GM18507 (cell line): ENCODE measurements at regions not wholly inside any gene's neighbourhood (a gene's known extent, or its start where the extent isn't known, plus 50 kb on each side); places are given as distances from the start of the nearest gene placed in this dataset.

Source experiments
- DNase-seq: peaks from one replicate; pipeline ENCODE4 v3.0.0; 2011; ENCODE audit warnings: low read depth; ENCODE audit not compliant: insufficient read length; ENCODE audit errors: extremely low spot score
- FAIRE-seq: peaks from 2 replicates; lab custom pipeline; 2011; peaks lifted over from hg19 to GRCh38; lab: Jason Lieb, UNC

GRCh38 chr2:20538308-20539132 lies 91.6 kb downstream of the RHOB start:
- FAIRE-seq (no peak), DNase-seq (no peak)

GRCh38 chr2:20539133-20539719 lies 92.4 kb downstream of the RHOB start:
- DNase-seq (no peak), FAIRE-seq (no peak)

- FAIRE-seq (no peak), DNase-seq (no peak)
Measured at GRCh38 chr2:20539776-20540586, 93.1 kb downstream of the RHOB start.

GRCh38 chr2:20540587-20541293 lies 93.9 kb downstream of the RHOB start:
- FAIRE-seq (no peak), DNase-seq (no peak)

GRCh38 chr2:20541294-20541640 lies 94.4 kb downstream of the RHOB start:
- no peak for FAIRE-seq
- no peak for DNase-seq

GRCh38 chr2:20541651-20542050 lies 94.8 kb downstream of the RHOB start:
- DNase-seq (no peak), FAIRE-seq (no peak)

- no peak for FAIRE-seq
- DNase-seq: no peak
Measured at GRCh38 chr2:20542269-20542668, 95.4 kb downstream of the RHOB start.

- DNase-seq (no peak), FAIRE-seq (no peak)
Measured at GRCh38 chr2:20542746-20543468, 96.0 kb downstream of the RHOB start.

- FAIRE-seq: no peak
- DNase-seq: no peak
Measured at GRCh38 chr2:20543469-20544152, 96.7 kb downstream of the RHOB start.

GRCh38 chr2:20544153-20544747 lies 97.4 kb downstream of the RHOB start:
- DNase-seq: no peak
- no peak for FAIRE-seq

GRCh38 chr2:20549144-20549543 lies 101.8 kb downstream of the HS1BP3 start:
- FAIRE-seq (no peak), DNase-seq (no peak)

GRCh38 chr2:20549691-20550348 lies 101.1 kb downstream of the HS1BP3 start:
- FAIRE-seq (no peak), DNase-seq (no peak)

GRCh38 chr2:20551260-20551944 lies 99.5 kb downstream of the HS1BP3 start:
- FAIRE-seq (no peak), DNase-seq (no peak)

GRCh38 chr2:20551945-20552328 lies 99.0 kb downstream of the HS1BP3 start:
- no peak for FAIRE-seq
- DNase-seq: no peak

- DNase-seq: no peak
Measured at GRCh38 chr2:20552847-20553246, 98.1 kb downstream of the HS1BP3 start.

GRCh38 chr2:20553580-20553979 lies 97.3 kb downstream of the HS1BP3 start:
- FAIRE-seq: no peak
- DNase-seq: no peak

More at GRCh38 chr2:20552847-20553246, 98.1 kb downstream of the HS1BP3 start:
- FAIRE-seq: no peak

GRCh38 chr2:20555954-20556353 lies 94.9 kb downstream of the HS1BP3 start:
- no peak for DNase-seq
- no peak for FAIRE-seq
